ENCODE measurements at regions not wholly inside any gene's neighbourhood (a gene's known extent, or its start where the extent isn't known, plus 50 kb on each side); places are given as distances from the start of the nearest gene placed in this dataset.
"Not testable (repeated sequence)": the region's sequence is repeated elsewhere in the genome, so short reads cannot be mapped to it uniquely, and the experiment has no call there.

- DNase-seq: no peak
Observed at GRCh38 chr1:5812295-5812694, 179.9 kb downstream of the NPHP4 start.

- DNase-seq: no peak
Observed at GRCh38 chr1:5811419-5811818, 180.8 kb downstream of the NPHP4 start.

- no peak for DNase-seq
Observed at GRCh38 chr1:5810553-5811270, 181.5 kb downstream of the NPHP4 start.

- no peak for DNase-seq
Observed at GRCh38 chr1:5810131-5810530, 182.1 kb downstream of the NPHP4 start.

GRCh38 chr1:5809207-5809788 is 182.9 kb downstream of the NPHP4 start:
- DNase-seq: no peak

- DNase-seq: no peak
Observed at GRCh38 chr1:5803851-5804250, 188.4 kb downstream of the NPHP4 start.

GRCh38 chr1:5802606-5803005 is 189.6 kb downstream of the NPHP4 start:
- DNase-seq: no peak

- no peak for DNase-seq
Observed at GRCh38 chr1:5798904-5799303, 193.3 kb downstream of the NPHP4 start.

- DNase-seq: no peak
Observed at GRCh38 chr1:5798151-5798730, 194.0 kb downstream of the NPHP4 start.

- no peak for DNase-seq
Observed at GRCh38 chr1:5796028-5796427, 196.2 kb downstream of the NPHP4 start.

GRCh38 chr1:5794279-5794678 is 197.9 kb downstream of the NPHP4 start:
- DNase-seq: no peak

GRCh38 chr1:5793516-5793915 is 198.7 kb downstream of the NPHP4 start:
- no peak for DNase-seq

- DNase-seq: no peak
Observed at GRCh38 chr1:5781079-5781478, 211.1 kb downstream of the NPHP4 start.

GRCh38 chr1:5780324-5780716 is 211.9 kb downstream of the NPHP4 start:
- DNase-seq: no peak

GRCh38 chr1:5779608-5780323 is 212.5 kb downstream of the NPHP4 start:
- DNase-seq: no peak

GRCh38 chr1:5776035-5776550 is 216.1 kb downstream of the NPHP4 start:
- no peak for DNase-seq

GRCh38 chr1:5774019-5774418 is 218.2 kb downstream of the NPHP4 start:
- no peak for DNase-seq

- no peak for DNase-seq
Observed at GRCh38 chr1:5771788-5772187, 220.4 kb downstream of the NPHP4 start.

- no peak for DNase-seq
Observed at GRCh38 chr1:5770981-5771765, 221.1 kb downstream of the NPHP4 start.

- no peak for DNase-seq
Observed at GRCh38 chr1:5769760-5770159, 222.5 kb downstream of the NPHP4 start.

- no peak for DNase-seq
Observed at GRCh38 chr1:5769146-5769545, 223.1 kb downstream of the NPHP4 start.

- DNase-seq: no peak
Observed at GRCh38 chr1:5768014-5768413, 224.2 kb downstream of the NPHP4 start.

GRCh38 chr1:5766996-5767395 is 225.2 kb downstream of the NPHP4 start:
- DNase-seq: not testable (repeated sequence)

Data from AML-193 (cell line).